ENCODE measurements at regions not wholly inside any gene's neighbourhood (a gene's known extent, or its start where the extent isn't known, plus 50 kb on each side); places are given as distances from the start of the nearest gene placed in this dataset.
"Not testable (repeated sequence)": the region's sequence is repeated elsewhere in the genome, so short reads cannot be mapped to it uniquely, and the experiment has no call there.

- Histone ChIP-seq H3K9ac (ENCODE audit: low read depth, low read length) (no peak overlapping the region), H3K36me3 (ENCODE audit: insufficient read depth, low read length) (no peaks in the 10 kb centered on the region)
Measured at GRCh38 chr5:6286404-6286803, 91.9 kb downstream of the MED10 start.

GRCh38 chr5:6284491-6284890 is 93.9 kb downstream of the MED10 start:
- not testable (repeated sequence) for H3K36me3 ChIP-seq (ENCODE audit: insufficient read depth, low read length); H3K9me3 ChIP-seq (ENCODE audit: control insufficient read depth, insufficient read depth, low read length); H3K4me1 ChIP-seq (ENCODE audit: insufficient read depth, low read length); H3K9ac ChIP-seq (ENCODE audit: low read depth, low read length)

More at GRCh38 chr5:6286404-6286803, 91.9 kb downstream of the MED10 start:
- Histone ChIP-seq H3K4me1 (ENCODE audit: insufficient read depth, low read length) (no peaks in the 10 kb centered on the region), H3K9me3 (ENCODE audit: control insufficient read depth, insufficient read depth, low read length) (no peaks in the 10 kb centered on the region)

GRCh38 chr5:6282352-6282751 is 96.0 kb downstream of the MED10 start:
- Histone ChIP-seq H3K4me1 (ENCODE audit: insufficient read depth, low read length) (no peaks in the 10 kb centered on the region), H3K9me3 (ENCODE audit: control insufficient read depth, insufficient read depth, low read length) (no peaks in the 10 kb centered on the region), H3K36me3 (ENCODE audit: insufficient read depth, low read length) (no peaks in the 10 kb centered on the region), H3K9ac (ENCODE audit: low read depth, low read length) (no peak overlapping the region)

GRCh38 chr5:6281818-6282217 is 96.5 kb downstream of the MED10 start:
- no peaks in the 10 kb centered on the region for H3K9me3 ChIP-seq (ENCODE audit: control insufficient read depth, insufficient read depth, low read length)
- H3K9ac ChIP-seq (ENCODE audit: low read depth, low read length), result no peak overlapping the region
- no peaks in the 10 kb centered on the region for H3K36me3 ChIP-seq (ENCODE audit: insufficient read depth, low read length)

GRCh38 chr5:6280425-6281100 is 97.8 kb downstream of the MED10 start:
- no peaks in the 10 kb centered on the region for H3K4me1 ChIP-seq (ENCODE audit: insufficient read depth, low read length)
- no peak overlapping the region for H3K9ac ChIP-seq (ENCODE audit: low read depth, low read length)
- no peaks in the 10 kb centered on the region for H3K9me3 ChIP-seq (ENCODE audit: control insufficient read depth, insufficient read depth, low read length)
- no peaks in the 10 kb centered on the region for H3K36me3 ChIP-seq (ENCODE audit: insufficient read depth, low read length)

More at GRCh38 chr5:6281818-6282217, 96.5 kb downstream of the MED10 start:
- H3K4me1 ChIP-seq (ENCODE audit: insufficient read depth, low read length), result no peaks in the 10 kb centered on the region

- Histone ChIP-seq H3K9ac (ENCODE audit: low read depth, low read length) (no peak overlapping the region), H3K4me1 (ENCODE audit: insufficient read depth, low read length) (no peaks in the 10 kb centered on the region), H3K9me3 (ENCODE audit: control insufficient read depth, insufficient read depth, low read length) (no peaks in the 10 kb centered on the region), H3K36me3 (ENCODE audit: insufficient read depth, low read length) (no peaks in the 10 kb centered on the region)
Measured at GRCh38 chr5:6279607-6280006, 98.7 kb downstream of the MED10 start.

- Histone ChIP-seq H3K4me1 (ENCODE audit: insufficient read depth, low read length) (no peaks in the 10 kb centered on the region), H3K36me3 (ENCODE audit: insufficient read depth, low read length) (no peaks in the 10 kb centered on the region), H3K9me3 (ENCODE audit: control insufficient read depth, insufficient read depth, low read length) (no peaks in the 10 kb centered on the region; the same call in none of the 2 replicates), H3K9ac (ENCODE audit: low read depth, low read length) (no peak overlapping the region)
Measured at GRCh38 chr5:6274846-6275543, 103.4 kb downstream of the MED10 start.

- Histone ChIP-seq H3K36me3 (ENCODE audit: insufficient read depth, low read length) (no peaks in the 10 kb centered on the region), H3K4me1 (ENCODE audit: insufficient read depth, low read length) (no peaks in the 10 kb centered on the region), H3K9ac (ENCODE audit: low read depth, low read length) (no peak overlapping the region), H3K9me3 (ENCODE audit: control insufficient read depth, insufficient read depth, low read length) (no peaks in the 10 kb centered on the region; the same call in none of the 2 replicates)
Measured at GRCh38 chr5:6273749-6274148, 104.6 kb downstream of the MED10 start.

GRCh38 chr5:6273090-6273735 is 105.1 kb downstream of the MED10 start:
- no peak overlapping the region for H3K9ac ChIP-seq (ENCODE audit: low read depth, low read length)
- H3K9me3 ChIP-seq (ENCODE audit: control insufficient read depth, insufficient read depth, low read length), result no peaks in the 10 kb centered on the region; the same call in none of the 2 replicates
- H3K4me1 ChIP-seq (ENCODE audit: insufficient read depth, low read length), result no peaks in the 10 kb centered on the region
- H3K36me3 ChIP-seq (ENCODE audit: insufficient read depth, low read length), result no peaks in the 10 kb centered on the region

- Histone ChIP-seq H3K9me3 (ENCODE audit: control insufficient read depth, insufficient read depth, low read length) (no peaks in the 10 kb centered on the region; the same call in none of the 2 replicates), H3K9ac (ENCODE audit: low read depth, low read length) (no peak overlapping the region), H3K4me1 (ENCODE audit: insufficient read depth, low read length) (no peaks in the 10 kb centered on the region), H3K36me3 (ENCODE audit: insufficient read depth, low read length) (no peaks in the 10 kb centered on the region)
Measured at GRCh38 chr5:6269925-6270324, 108.4 kb downstream of the MED10 start.

- no peaks in the 10 kb centered on the region for H3K4me1 ChIP-seq (ENCODE audit: insufficient read depth, low read length)
- H3K36me3 ChIP-seq (ENCODE audit: insufficient read depth, low read length), result no peaks in the 10 kb centered on the region
- H3K9me3 ChIP-seq (ENCODE audit: control insufficient read depth, insufficient read depth, low read length), result no peaks in the 10 kb centered on the region; the same call in 1 of the 2 replicates
- H3K9ac ChIP-seq (ENCODE audit: low read depth, low read length), result no peak overlapping the region
Measured at GRCh38 chr5:6266671-6267197, 111.6 kb downstream of the MED10 start.

GRCh38 chr5:6264394-6264793 is 114.0 kb downstream of the MED10 start:
- no peaks in the 10 kb centered on the region; the same call in 1 of the 2 replicates for H3K9me3 ChIP-seq (ENCODE audit: control insufficient read depth, insufficient read depth, low read length)
- H3K9ac ChIP-seq (ENCODE audit: low read depth, low read length), result no peak overlapping the region
- H3K36me3 ChIP-seq (ENCODE audit: insufficient read depth, low read length), result no peaks in the 10 kb centered on the region
- H3K4me1 ChIP-seq (ENCODE audit: insufficient read depth, low read length), result no peaks in the 10 kb centered on the region

- Histone ChIP-seq H3K4me1 (ENCODE audit: insufficient read depth, low read length) (no peaks in the 10 kb centered on the region), H3K9ac (ENCODE audit: low read depth, low read length) (no peak overlapping the region), H3K9me3 (ENCODE audit: control insufficient read depth, insufficient read depth, low read length) (no peaks in the 10 kb centered on the region; the same call in 1 of the 2 replicates), H3K36me3 (ENCODE audit: insufficient read depth, low read length) (no peaks in the 10 kb centered on the region)
Measured at GRCh38 chr5:6262651-6263363, 115.5 kb downstream of the MED10 start.

GRCh38 chr5:6261668-6262067 is 116.7 kb downstream of the MED10 start:
- no peaks in the 10 kb centered on the region for H3K4me1 ChIP-seq (ENCODE audit: insufficient read depth, low read length)
- no peak overlapping the region for H3K9ac ChIP-seq (ENCODE audit: low read depth, low read length)
- H3K9me3 ChIP-seq (ENCODE audit: control insufficient read depth, insufficient read depth, low read length), result no peaks in the 10 kb centered on the region; the same call in 1 of the 2 replicates
- H3K36me3 ChIP-seq (ENCODE audit: insufficient read depth, low read length), result no peaks in the 10 kb centered on the region
